Neural crest cell (in vitro differentiated cells): ENCODE measurements at regions not wholly inside any gene's neighbourhood (a gene's known extent, or its start where the extent isn't known, plus 50 kb on each side); places are given as distances from the start of the nearest gene placed in this dataset.

Experiments
- DNase-seq: peaks from one replicate; pipeline ENCODE4 v3.0.0; 2021; ENCODE audit warnings: low read depth, mixed read lengths, low spot score
- H3K27ac Mint-ChIP-seq: one replicate; pipeline ENCODE4 v1.8.0; 2021; ENCODE audit warnings: mild to moderate bottlenecking, mixed read lengths; ENCODE audit not compliant: unreplicated experiment
- H3K27me3 Mint-ChIP-seq: 2 replicates; pipeline ENCODE4 v1.8.0; 2021; ENCODE audit warnings: low read depth, mild to moderate bottlenecking, mixed read lengths
- H3K36me3 Mint-ChIP-seq: 2 replicates; pipeline ENCODE4 v1.8.0; 2021; ENCODE audit warnings: low read depth, mild to moderate bottlenecking, mixed read lengths
- H3K4me1 Mint-ChIP-seq: 2 replicates; pipeline ENCODE4 v1.8.0; 2021; ENCODE audit warnings: mixed read lengths
- H3K4me3 Mint-ChIP-seq: one replicate; pipeline ENCODE4 v1.8.0; 2021; ENCODE audit warnings: mild to moderate bottlenecking, mixed read lengths
- H3K9me3 Mint-ChIP-seq: 2 replicates; pipeline ENCODE4 v1.8.0; 2021; ENCODE audit warnings: mixed read lengths
- CTCF ChIP-seq: fragments of 200-600 bp; sonication (generic); conservative IDR thresholded peaks from 2 replicates; pipeline ENCODE4 v1.5.0; 2021; ENCODE audit warnings: antibody characterized with exemption, mild to moderate bottlenecking

DNA sequence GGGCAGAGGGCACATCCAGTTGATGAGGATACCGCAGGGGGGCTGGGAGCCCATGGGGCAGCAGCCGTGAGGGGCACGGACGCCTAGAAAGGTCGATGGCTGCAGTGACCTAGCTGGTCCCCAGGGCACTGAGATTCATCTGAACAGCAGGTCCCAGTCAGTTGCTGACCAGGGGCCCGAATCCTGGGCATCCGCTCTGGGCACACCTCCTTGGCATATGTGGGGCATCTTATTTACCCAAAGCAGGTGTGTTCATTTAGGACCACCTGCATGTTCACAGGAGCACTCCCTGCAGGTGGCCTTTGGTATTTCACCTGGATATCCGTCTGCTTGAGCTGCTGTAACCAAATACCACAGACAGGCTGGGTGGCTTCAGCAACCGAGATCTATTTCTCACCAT is 72.0 kb upstream of the ODC1 start:
- no peak for DNase-seq
- peak; percentile 38 for TF ChIP-seq CTCF
- H3K27me3 Mint-ChIP-seq: no peaks in the 10 kb centered on the region
- H3K4me3 Mint-ChIP-seq: no peak overlapping the region
- no peak overlapping the region for H3K27ac Mint-ChIP-seq
- H3K9me3 Mint-ChIP-seq: peaks cover 9% of the 10 kb centered on the region
- peaks cover 7% of the 10 kb centered on the region for H3K36me3 Mint-ChIP-seq
- no peaks in the 10 kb centered on the region for H3K4me1 Mint-ChIP-seq

GRCh38 chr2:10519394-10519740 is 71.2 kb upstream of the ODC1 start:
- Mint-ChIP-seq H3K9me3 (peaks cover 9% of the 10 kb centered on the region), H3K4me3 (no peak overlapping the region), H3K4me1 (no peaks in the 10 kb centered on the region), H3K27ac (no peak overlapping the region), H3K27me3 (no peaks in the 10 kb centered on the region), H3K36me3 (peaks cover 7% of the 10 kb centered on the region)
- DNase-seq: no peak
- no peak for TF ChIP-seq CTCF

DNA sequence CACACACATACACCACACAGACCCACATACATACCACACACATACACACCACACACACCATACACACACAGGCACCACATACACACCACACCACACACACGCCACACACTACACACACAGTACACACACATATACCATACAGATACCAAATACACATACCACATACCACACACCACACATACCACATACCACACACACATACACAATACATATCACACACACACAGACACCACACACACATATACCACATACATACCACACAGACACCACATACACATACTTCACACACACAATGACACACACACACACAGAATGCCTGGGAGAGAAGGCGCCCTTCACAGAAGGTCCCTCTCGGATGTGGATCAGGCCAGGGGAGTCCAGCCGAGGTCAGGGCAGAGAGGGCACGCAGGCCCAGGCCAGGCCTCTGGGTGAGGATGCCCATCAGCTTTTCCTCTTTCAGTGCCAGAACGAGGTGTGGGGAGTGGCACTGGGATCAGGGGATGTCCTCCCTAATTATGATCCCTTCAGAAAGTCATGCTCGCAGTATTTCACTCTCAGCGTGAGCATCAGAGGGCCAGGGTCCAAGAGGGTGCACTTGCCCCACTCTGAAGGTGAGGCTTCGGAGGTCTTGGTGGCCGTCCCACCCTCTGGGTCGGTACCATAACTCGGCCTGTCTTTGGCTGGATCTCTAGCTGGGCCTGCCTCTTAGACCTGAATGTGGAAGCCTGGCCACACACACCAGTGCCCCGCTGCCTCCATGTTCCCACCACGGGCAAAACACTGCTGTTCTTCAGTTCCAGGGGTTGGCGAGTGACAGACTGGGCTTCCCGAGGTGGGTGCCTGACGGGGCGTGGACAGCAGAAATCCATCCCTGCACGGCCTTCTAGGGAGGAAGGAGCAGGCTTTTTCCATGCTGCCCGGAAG is 70.6 kb upstream of the ODC1 start:
- Mint-ChIP-seq H3K4me3 (no peak overlapping the region), H3K36me3 (peaks cover 7% of the 10 kb centered on the region), H3K9me3 (peaks cover 9% of the 10 kb centered on the region), H3K27me3 (no peaks in the 10 kb centered on the region), H3K27ac (no peak overlapping the region), H3K4me1 (no peaks in the 10 kb centered on the region)
- no peak for DNase-seq
- TF ChIP-seq CTCF: no peak

DNA sequence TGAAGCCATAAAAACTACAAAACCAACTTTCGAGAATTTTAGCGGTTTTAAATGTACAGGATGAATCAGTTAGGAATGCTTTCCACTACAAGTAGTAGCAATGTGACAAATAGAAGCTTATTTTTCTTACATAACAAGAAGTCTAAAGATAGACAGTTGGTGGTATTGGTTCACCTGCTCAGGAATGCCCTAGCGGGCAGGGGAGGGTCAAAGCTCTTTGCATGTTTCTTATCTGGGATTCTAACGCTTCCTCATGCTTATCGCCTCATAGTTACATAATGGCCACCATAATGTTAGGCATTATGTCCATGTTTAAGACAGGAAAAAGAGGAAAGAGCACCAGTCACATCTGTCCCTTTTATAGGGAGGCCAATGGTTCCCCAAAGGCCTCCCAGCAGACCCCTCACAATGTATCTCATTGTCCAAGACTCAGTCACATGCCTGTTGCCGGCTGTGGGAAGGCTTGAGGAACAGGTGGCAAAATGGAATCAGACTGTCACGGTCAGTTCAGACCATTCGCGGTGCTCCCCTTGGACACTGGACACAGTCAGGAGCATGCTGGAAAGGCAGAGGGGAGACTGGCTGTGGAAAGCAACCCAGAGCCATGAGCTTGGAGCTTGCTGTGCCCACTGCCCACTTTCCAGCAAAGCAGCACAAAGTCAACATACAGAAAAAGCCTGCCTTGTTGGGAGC is 69.4 kb upstream of the ODC1 start:
- Mint-ChIP-seq H3K4me1 (no peaks in the 10 kb centered on the region), H3K27me3 (no peaks in the 10 kb centered on the region), H3K4me3 (no peak overlapping the region), H3K36me3 (peaks cover 7% of the 10 kb centered on the region), H3K9me3 (peaks cover 9% of the 10 kb centered on the region), H3K27ac (no peak overlapping the region)
- no peak for DNase-seq
- TF ChIP-seq CTCF: no peak

- no peak for DNase-seq
- H3K4me3 Mint-ChIP-seq: no peak overlapping the region
- TF ChIP-seq CTCF: no peak
- no peaks in the 10 kb centered on the region for H3K27me3 Mint-ChIP-seq
- no peaks in the 10 kb centered on the region for H3K4me1 Mint-ChIP-seq
- H3K9me3 Mint-ChIP-seq: peaks cover 9% of the 10 kb centered on the region
- H3K27ac Mint-ChIP-seq: peak overlapping the region; percentile 44
- peaks cover 7% of the 10 kb centered on the region for H3K36me3 Mint-ChIP-seq
Observed at GRCh38 chr2:10515887-10516286, 67.8 kb upstream of the ODC1 start.
